ENCODE measurements at regions not wholly inside any gene's neighbourhood (a gene's known extent, or its start where the extent isn't known, plus 50 kb on each side); places are given as distances from the start of the nearest gene placed in this dataset.

DNA sequence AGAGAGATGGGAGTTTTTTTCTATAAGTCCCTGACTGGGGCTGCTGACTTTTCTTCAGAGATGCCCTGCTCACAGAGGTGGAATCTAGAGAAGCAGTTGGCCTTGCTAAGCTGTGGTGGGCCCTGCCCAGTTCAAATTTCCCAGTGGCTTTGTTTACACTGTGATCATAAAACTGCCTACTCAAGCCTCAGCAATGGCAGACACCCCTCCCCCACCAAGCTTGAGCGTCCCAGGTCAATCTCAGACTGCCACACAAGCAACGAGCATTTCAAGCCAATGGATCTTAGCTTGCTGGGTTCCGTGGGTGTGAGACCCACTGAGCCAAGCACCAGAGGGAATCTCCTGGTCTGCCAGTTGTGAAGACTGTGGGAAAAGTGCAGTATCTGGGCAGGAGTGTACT is 199.8 kb upstream of the WDFY3 start:
- no peak for TF ChIP-seq POLR2A (IDR thresholded peaks at IDR 0.05; ENCODE audit: low read depth, low read length)
- no peak for TF ChIP-seq POLR2AphosphoS5 (IDR thresholded peaks at IDR 0.05; ENCODE audit: low read depth, low read length)
- TF ChIP-seq TAF1 (IDR thresholded peaks at IDR 0.05; ENCODE audit: borderline replicate concordance, low read depth, low read length): no peak

Measured in GM12892 (cell line).